CD4-positive, alpha-beta T cell (primary cell): ENCODE measurements at regions not wholly inside any gene's neighbourhood (a gene's known extent, or its start where the extent isn't known, plus 50 kb on each side); places are given as distances from the start of the nearest gene placed in this dataset.

Experiments used
- ATAC-seq: fragments of 200-7000 bp; cut with Tn5 transposase; one replicate; pipeline ENCODE4 v1.10.0; 2022; ENCODE audit warnings: mild to moderate bottlenecking; ENCODE audit not compliant: poor library complexity
- CTCF ChIA-PET: fragments of 350-600 bp; sonication (Branson Sonifier 250); formaldehyde crosslinking; loops from one replicate; lab custom pipeline; 2021; ENCODE audit warnings: antibody characterized with exemption, inconsistent platforms; lab: Charles Lee
- POLR2A ChIA-PET: fragments of 350-600 bp; sonication (Branson Sonifier 250); formaldehyde crosslinking; loops from one replicate; lab custom pipeline; 2021; ENCODE audit warnings: antibody characterized with exemption, inconsistent platforms; lab: Charles Lee
- DNase-seq, 14 experiments: peaks; one replicate each; pipeline ENCODE4 v3.0.0-alpha.2; 2013 to 2020; ENCODE audit warnings: mixed read lengths in 2 of 14
- H3K27ac ChIP-seq, 2 donors: one replicate each; pipeline versions ENCODE4 v1.5.1 to v1.7.0; 2013; ENCODE audit warnings: low read length in 2 of 2, low read depth in 1 of 2, mild to moderate bottlenecking in 1 of 2
- H3K27me3 ChIP-seq, 2 experiments: 1 replicate in 1 of 2; 2 replicates in 1 of 2; pipeline versions ENCODE4 v1.6.1 to v1.7.0; 2013; ENCODE audit warnings: low read length in 2 of 2, control low read depth in 1 of 2, mild to moderate bottlenecking in 1 of 2, moderate library complexity in 1 of 2; ENCODE audit not compliant: insufficient read depth in 2 of 2, control insufficient read depth in 1 of 2
- H3K36me3 ChIP-seq: one replicate; pipeline ENCODE4 v1.6.1; 2013; ENCODE audit warnings: low read length, control low read depth; ENCODE audit not compliant: insufficient read depth
- H3K4me1 ChIP-seq: one replicate; pipeline ENCODE4 v1.6.1; 2013; ENCODE audit warnings: low read length, control low read depth; ENCODE audit not compliant: insufficient read depth
- H3K4me3 ChIP-seq: one replicate; pipeline ENCODE4 v1.5.1; 2013; ENCODE audit warnings: mild to moderate bottlenecking, low read length, moderate library complexity
- H3K9me3 ChIP-seq, 2 experiments: 1 replicate in 1 of 2; 2 replicates in 1 of 2; pipeline versions ENCODE4 v1.6.1 to v1.7.0; 2013; ENCODE audit warnings: low read length in 2 of 2, mild to moderate bottlenecking in 2 of 2, control low read depth in 1 of 2, moderate library complexity in 1 of 2; ENCODE audit not compliant: control insufficient read depth in 1 of 2, insufficient read depth in 1 of 2
- H3K27ac Mint-ChIP-seq: one replicate; pipeline ENCODE4 v1.8.0; 2020; ENCODE audit warnings: mixed read lengths
- H3K27me3 Mint-ChIP-seq: one replicate; pipeline ENCODE4 v1.8.0; 2021; ENCODE audit warnings: mixed read lengths
- H3K36me3 Mint-ChIP-seq: one replicate; pipeline ENCODE4 v1.8.0; 2021; ENCODE audit warnings: low read depth, mixed read lengths
- H3K4me1 Mint-ChIP-seq: one replicate; pipeline ENCODE4 v1.8.0; 2021; ENCODE audit warnings: low read depth, mixed read lengths
- H3K4me3 Mint-ChIP-seq: one replicate; pipeline ENCODE4 v1.8.0; 2020; ENCODE audit warnings: mild to moderate bottlenecking, mixed read lengths
- H3K9me3 Mint-ChIP-seq: one replicate; pipeline ENCODE4 v1.8.0; 2020; ENCODE audit warnings: mixed read lengths
- CTCF ChIP-seq: fragments of 200-600 bp; IDR thresholded peaks from one replicate; pipeline ENCODE4 v1.8.0; 2022; ENCODE audit warnings: antibody characterized with exemption, mild to moderate bottlenecking
- intact Hi-C, 2 experiments: fragments of 100-400 bp; cut with DNase I in 1 of 2; cut with micrococcal nuclease in 1 of 2; formaldehyde crosslinking; loops; one replicate each; pipeline versions ENCODE4 v1.15.1 to v1.9.0; 2023 to 2025; cut with DNase I, micrococcal nuclease

GRCh38 chr4:15194520-15194919 is 192.2 kb downstream of the CPEB2 start:
- no peak for TF ChIP-seq CTCF
- Mint-ChIP-seq H3K4me1 (no peaks in the 10 kb centered on the region), H3K27ac (no peak overlapping the region), H3K4me3 (no peak overlapping the region), H3K36me3 (no peaks in the 10 kb centered on the region), H3K27me3 (no peaks in the 10 kb centered on the region), H3K9me3 (no peaks in the 10 kb centered on the region)
- Histone ChIP-seq H3K4me3 (no peak overlapping the region), H3K4me1 (no peaks in the 10 kb centered on the region), H3K9me3 (no peaks in the 10 kb centered on the region), H3K27ac (no peak overlapping the region), H3K36me3 (no peaks in the 10 kb centered on the region), H3K27me3 (no peaks in the 10 kb centered on the region)
- POLR2A ChIA-PET = no interaction called here
- ATAC-seq (no peak), DNase-seq (no peak)
- intact Hi-C loops = no loop called here
- CTCF ChIA-PET = no interaction called here

- Mint-ChIP-seq H3K36me3 (no peaks in the 10 kb centered on the region), H3K27ac (no peak overlapping the region), H3K9me3 (no peaks in the 10 kb centered on the region), H3K4me1 (no peaks in the 10 kb centered on the region), H3K4me3 (no peak overlapping the region), H3K27me3 (no peaks in the 10 kb centered on the region)
- POLR2A ChIA-PET = no interaction called here
- Histone ChIP-seq H3K4me1 (no peaks in the 10 kb centered on the region), H3K4me3 (no peak overlapping the region), H3K36me3 (no peaks in the 10 kb centered on the region), H3K9me3 (no peaks in the 10 kb centered on the region), H3K27me3 (no peaks in the 10 kb centered on the region), H3K27ac (no peak overlapping the region)
- intact Hi-C loops = no loop called here
- DNase-seq (no peak), ATAC-seq (no peak)
- CTCF ChIA-PET = no interaction called here
- no peak for TF ChIP-seq CTCF
Measured at GRCh38 chr4:15197005-15197404, 194.7 kb downstream of the CPEB2 start.

- H3K36me3 Mint-ChIP-seq = no peaks in the 10 kb centered on the region
- no peak for ATAC-seq
- H3K4me1 Mint-ChIP-seq = no peaks in the 10 kb centered on the region
- no peak overlapping the region for H3K4me3 Mint-ChIP-seq
- no peak overlapping the region for H3K27ac Mint-ChIP-seq
- ChIA-PET CTCF (no interaction called here), POLR2A (no interaction called here)
- Histone ChIP-seq H3K36me3 (no peaks in the 10 kb centered on the region), H3K9me3 (no peaks in the 10 kb centered on the region), H3K4me3 (no peak overlapping the region), H3K27ac (no peak overlapping the region), H3K27me3 (no peaks in the 10 kb centered on the region), H3K4me1 (no peaks in the 10 kb centered on the region)
- no peak for TF ChIP-seq CTCF
- no peaks in the 10 kb centered on the region for H3K9me3 Mint-ChIP-seq
- intact Hi-C loops = no loop called here
- no peaks in the 10 kb centered on the region for H3K27me3 Mint-ChIP-seq
- DNase-seq = no peak
Measured at GRCh38 chr4:15198070-15198727, 195.9 kb downstream of the CPEB2 start.
